ENCODE measurements at regions not wholly inside any gene's neighbourhood (a gene's known extent, or its start where the extent isn't known, plus 50 kb on each side); places are given as distances from the start of the nearest gene placed in this dataset.
"Not testable (repeated sequence)": the region's sequence is repeated elsewhere in the genome, so short reads cannot be mapped to it uniquely, and the experiment has no call there.

DNA sequence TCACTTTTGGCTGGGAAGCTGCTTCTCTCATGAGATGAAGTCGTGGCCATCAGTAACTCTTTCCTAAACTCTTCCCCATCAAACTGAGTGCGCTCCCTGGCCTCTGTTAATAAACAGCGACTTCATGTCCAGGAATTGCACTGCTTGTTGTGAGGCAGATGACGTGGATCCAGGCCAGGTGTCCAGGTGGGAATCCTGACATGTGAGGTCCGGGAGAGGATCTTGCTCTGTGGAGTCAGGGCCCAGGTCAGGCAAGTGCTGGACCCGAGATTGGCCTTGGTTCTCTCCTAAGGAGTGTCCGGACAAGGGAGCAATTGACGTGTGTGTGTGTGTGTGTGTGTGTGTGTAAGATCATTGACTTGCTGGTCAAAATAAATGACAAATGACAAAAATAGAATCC is 362.7 kb downstream of the GLRX3 start:
- DNase-seq (ENCODE audit: low spot score) (peak; percentile 29), ATAC-seq (no peak)

DNA sequence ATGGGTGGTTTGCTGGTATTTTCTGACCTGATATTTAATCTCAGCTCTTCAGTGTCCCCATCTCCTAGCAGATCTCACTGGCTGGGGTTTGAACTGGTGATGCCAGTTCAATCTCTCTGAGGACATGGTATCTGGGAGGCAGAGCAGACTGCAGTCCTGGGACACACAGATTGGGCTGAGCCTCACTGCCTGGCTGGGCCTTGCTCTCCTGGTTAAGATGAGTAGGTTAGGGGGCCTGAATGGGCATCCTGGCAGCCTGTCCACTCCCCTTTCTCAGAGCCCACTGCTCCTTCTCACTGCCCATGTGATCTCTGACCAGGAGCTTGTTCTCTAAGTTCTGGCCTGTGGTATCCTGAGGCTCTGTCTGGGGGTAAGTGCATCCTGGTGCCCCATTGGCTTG is 363.4 kb downstream of the GLRX3 start:
- peak; percentile 27 for DNase-seq (ENCODE audit: low spot score)
- no peak for ATAC-seq

DNA sequence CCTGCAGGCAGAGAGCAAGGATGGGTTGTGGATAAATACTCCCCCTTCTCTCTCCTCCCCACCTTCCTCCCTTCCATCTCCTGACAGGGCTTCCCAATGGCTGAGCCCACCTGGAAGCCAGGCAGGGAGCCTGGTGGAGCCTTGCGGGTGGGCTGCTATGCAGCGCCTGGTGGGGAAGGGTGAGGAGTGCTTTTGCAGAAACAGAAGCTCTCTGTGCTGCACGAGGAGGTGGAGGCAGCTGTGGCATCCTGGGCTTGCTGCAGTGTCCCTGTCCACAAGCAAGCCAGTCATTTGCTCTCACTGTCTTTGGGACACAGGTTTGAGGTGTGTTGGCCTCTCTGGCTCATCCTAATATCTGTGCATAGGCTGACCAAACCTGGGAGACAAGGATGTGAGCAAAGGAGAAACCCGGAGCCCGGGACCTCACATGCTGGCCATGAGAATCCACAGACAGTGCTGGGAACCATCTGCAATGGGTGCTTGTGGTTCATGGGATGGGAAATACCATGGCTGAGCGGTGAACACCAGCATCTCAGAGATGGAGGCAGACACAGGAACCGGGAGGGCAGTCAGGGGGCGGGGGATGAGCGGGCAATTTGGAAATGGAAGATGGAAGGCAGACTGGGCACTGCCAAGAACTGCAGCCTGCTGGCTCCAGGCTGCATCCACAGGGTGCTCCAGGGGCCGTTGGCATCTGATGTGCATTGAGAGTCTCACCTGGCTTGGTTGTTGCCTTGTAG is 364.2 kb downstream of the GLRX3 start:
- no peak for ATAC-seq
- peak; percentile 6 for DNase-seq (ENCODE audit: low spot score)

DNA sequence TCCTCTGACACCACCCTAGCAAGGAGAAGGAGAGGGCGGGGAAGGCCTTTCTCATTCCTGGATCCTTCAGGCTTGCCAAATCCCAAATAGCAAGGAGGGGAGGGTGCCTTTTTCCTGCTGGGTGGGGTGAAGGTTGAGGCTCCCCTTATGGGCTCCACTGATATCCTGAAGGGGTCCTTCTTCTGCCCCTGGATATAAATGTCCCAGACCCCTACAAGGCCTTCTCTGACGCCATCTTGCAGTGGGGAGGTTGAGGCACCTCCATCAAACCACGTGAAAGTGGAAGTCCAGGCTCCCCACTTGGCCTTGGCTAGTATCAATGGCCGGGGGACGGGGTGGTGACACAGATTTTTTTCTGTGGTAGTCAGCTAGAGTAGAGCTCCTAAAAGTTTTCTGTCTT is 371.3 kb downstream of the GLRX3 start:
- no peak for DNase-seq (ENCODE audit: low spot score)
- no peak for ATAC-seq

DNA sequence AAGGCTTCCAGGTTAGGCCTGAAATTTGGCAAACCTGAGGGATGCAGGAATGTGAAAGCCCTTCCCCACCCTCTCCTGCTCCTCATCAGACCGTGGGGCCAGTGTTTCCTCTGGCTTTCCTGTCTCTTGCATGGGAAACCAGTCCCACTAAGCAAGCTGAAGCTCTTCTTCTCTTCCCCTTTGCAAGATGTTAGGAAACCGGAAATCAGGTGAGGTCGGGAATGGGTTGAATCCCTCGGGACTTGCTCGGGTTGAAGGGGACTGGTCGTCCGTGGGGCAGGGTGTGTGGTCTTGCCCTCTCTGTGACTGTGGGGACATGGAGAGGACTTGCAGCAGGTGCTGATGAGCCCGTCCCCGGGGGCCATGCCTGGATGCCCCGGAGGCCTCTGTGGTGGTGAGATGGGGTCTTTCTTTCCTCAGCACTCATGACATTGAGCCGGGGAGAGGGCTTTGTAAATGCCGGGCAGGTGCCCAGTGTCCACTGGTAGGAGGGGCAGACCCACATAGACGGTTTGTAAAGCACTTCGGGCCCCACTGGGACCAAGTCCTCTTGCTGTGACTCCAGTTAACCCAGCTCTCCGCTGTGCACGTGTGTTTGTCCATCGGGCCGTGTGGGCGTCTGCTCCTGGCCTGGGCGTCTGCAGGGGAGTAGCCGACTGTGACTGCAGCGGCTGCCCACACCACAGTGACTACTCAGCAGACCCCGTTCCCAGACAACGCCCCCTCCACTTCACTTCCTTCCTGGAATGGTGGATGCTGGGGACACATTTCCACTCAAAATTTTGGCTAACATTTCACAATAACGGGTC is 373.9 kb downstream of the GLRX3 start:
- ATAC-seq (no peak), DNase-seq (ENCODE audit: low spot score) (no peak)

DNA sequence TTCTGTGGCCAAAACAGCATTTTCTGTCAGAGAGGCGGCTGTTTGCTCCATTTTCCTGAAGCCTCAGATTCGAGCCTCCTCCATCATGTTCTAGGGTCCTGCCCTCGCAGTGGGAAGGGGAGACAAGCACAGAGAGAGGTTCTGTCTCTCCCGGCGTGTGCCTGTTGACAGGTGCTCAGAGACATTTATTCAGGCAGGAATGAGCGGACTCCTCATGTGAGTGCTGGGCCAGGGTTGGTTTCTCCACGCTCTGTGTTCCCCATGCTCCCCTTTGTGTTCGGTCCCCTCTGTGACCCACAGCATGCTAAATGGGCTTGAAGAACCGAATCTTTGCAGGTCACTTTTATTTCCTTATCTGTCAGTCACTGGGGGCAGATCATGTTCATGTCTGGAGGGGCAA is 374.6 kb downstream of the GLRX3 start:
- DNase-seq (ENCODE audit: low spot score) (no peak), ATAC-seq (no peak)

DNA sequence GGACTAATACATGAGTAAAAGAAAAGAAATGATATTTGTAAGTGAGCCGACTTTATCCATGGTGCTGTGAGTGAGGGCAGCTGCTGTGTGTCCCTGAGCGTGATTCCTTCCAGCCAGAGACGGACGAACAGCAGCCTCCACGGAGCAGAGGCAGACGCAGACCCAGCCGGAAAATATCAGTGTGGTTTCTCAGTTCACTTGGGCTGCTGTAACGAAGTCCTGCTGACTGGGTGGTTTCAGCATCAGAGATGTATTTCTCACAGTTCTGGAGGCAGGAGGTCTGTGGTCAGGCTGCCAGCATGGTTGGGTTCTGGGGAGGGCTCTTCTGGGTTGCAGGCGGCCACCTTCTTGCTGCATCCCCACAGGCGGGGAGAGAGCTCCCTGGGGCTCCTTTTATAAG is 375.6 kb downstream of the GLRX3 start:
- ATAC-seq (no peak), DNase-seq (ENCODE audit: low spot score) (no peak)

DNA sequence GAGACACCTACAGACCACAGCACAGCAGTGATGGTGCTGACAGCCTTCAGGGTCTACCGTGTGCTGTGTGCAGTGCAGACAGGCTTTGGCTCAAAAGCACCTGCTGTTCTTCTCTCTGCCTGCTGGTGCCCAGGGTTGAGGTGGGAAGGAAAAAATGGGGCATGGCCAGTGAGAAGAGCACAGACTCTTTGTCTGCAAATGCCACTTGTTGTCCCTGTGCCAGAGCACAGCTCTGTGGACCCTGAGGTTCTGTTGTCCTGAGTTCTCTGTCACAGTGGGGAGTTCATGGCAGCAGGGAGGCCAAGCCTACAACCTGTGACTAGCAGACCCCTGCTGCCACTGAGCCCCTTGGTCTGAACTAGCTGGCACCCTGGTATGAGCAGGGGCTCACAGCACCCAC is 376.7 kb downstream of the GLRX3 start:
- DNase-seq (ENCODE audit: low spot score) (no peak), ATAC-seq (no peak)

DNA sequence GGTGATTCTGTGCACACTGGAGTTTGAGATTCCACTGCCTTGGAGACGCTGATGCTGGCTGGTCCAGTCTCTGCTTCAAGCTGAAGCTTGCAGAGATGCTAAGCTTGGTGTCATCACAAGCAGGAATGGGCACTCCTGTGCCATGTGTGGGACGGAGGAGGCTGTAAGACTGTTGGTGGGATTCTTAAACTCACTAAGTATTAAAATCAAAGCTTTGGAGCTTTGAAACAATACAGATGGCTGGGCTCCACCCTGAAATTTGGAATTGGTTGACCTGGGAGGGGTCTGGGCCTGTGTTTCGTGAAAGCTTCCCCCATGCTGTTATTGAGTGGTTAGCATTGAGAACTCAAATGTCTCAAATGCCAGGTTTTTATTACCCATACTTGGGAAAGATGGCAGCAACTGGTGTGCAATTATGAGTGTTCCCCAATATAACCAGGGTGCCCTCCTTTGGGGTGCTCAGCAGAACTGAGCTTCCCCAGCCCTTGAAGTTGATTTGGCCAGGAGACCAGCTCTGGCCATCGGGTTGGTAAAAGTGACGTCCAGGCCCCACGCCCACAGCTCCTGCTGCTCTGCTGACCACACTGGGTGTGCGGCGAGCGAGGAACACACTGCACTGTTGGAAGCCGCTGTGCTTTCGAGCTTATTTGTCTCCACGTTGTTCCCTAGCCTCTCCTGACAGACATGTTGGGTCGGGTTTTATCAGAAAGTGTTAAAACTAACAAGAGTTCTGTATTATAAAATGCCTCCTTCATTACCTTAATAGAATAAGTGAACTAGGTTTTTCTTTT is 377.7 kb downstream of the GLRX3 start:
- DNase-seq (ENCODE audit: low spot score): no peak
- ATAC-seq: no peak

DNA sequence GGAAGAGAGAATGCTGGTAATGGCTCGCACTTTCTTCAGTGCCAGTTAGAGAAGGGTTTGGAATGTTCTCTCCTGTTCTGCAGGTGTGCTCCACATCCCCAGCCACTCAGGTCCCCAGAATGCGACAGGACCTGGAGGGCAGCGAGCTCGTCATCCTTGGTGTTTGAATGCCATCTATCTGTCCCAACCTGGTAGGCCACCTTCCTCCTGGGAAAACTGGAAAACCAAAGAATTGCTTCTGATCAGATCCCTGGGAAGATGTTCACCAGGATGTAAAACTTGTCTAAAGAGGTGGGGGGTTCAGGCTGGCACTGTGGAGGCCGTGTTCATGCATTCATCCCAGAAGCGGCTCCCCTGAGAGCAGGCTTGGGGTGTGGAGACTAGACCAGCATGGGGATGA is 379.5 kb downstream of the GLRX3 start:
- DNase-seq (ENCODE audit: low spot score) (no peak), ATAC-seq (no peak)

DNA sequence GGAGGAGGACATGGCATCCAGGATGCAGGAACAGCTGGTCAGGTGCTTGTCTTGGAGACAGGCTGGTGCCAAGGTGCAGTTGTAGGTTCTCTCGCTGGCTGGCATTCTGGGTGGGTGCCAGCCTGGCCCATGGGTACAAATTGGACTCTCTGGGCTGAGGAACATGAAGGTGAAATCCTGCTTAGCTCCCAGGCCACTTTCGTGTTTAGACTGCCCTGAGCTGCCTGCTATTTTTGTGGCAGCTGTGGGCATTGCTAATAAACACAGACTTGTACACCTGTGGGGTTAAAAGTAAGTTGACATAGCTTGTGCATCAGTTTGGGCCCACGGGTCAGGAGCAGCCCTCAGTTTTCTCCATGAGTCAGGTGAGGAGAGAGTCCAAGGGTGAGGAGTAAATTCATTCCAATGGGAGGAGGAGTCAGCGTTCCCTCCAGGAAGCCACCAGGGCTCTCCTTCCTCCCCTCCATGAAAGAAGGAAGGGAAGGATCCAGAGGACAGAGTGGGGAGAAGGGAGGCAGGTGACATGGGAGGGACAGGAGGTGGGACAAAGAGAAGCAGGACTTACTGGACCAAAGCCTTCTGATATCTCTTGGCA is 380.0 kb downstream of the GLRX3 start:
- DNase-seq (ENCODE audit: low spot score) (no peak), ATAC-seq (no peak)

DNA sequence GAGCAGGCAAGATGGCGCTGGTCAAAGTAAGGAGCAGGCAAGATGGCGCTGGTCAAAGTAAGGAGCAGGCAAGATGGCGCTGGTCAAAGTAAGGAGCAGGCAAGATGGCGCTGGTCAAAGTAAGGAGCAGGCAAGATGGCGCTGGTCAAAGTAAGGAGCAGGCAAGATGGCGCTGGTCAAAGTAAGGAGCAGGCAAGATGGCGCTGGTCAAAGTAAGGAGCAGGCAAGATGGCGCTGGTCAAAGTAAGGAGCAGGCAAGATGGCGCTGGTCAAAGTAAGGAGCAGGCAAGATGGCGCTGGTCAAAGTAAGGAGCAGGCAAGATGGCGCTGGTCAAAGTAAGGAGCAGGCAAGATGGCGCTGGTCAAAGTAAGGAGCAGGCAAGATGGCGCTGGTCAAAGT is 382.7 kb downstream of the GLRX3 start:
- not testable (repeated sequence) for DNase-seq (ENCODE audit: low spot score); ATAC-seq

DNA sequence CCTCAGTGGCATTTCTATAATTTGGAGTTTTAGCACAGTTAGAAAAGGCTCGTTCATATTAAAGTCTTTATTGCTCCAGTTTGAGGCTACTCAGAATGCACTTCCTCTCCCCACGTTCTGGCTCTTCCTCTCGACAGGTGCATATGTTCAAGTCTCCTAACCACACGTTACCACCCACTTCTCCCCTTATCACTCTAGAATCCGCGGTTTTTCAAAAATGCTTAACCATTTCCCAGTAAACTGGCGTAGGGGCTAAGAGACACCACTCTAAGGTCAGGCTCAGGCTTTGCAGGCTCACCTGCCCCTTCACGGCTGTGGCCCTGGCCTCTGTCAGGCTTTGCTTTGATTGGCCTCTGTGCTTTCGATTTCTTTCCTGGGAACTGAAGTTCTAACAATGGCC is 383.6 kb downstream of the GLRX3 start:
- ATAC-seq (no peak), DNase-seq (ENCODE audit: low spot score) (no peak)

DNA sequence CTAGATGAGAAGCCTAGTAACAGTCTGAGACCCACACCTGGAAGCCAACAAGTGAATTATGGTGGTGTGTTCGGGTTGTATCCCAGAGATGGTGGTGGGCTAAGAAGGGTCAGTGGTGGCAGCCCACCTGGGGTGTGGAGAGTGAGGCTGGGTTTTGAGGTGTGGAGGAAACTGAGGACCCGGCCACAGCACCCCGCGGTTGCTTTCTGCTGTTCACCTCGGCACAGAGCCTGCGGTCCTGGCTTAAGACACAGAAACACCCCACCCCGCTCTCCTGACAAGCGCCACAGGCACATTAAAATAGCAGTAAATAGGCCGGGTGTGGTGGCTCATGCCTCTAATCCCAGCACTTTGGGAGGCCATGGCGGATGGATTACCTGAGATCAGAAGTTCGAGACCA is 395.1 kb downstream of the GLRX3 start:
- ATAC-seq (no peak), DNase-seq (ENCODE audit: low spot score) (no peak)

DNA sequence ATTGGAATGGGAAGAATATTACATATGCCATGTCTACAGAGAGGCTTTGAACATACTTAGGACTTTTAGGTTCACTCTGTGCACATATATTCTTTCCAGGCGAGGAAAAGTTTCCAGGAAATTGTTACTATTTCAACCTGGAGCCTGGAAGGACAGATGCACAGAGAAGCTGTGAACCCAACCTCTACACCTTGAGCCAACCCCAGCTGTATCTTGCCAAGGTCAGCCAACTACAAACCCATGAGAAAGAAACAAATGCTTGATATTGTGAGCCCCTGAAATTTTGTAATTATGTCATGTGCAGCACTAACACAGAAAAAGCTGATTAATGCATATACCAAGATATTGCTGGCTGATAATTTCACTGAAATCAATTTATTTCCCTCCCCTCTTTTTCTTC is 404.9 kb downstream of the GLRX3 start:
- ATAC-seq (no peak), DNase-seq (ENCODE audit: low spot score) (no peak)

DNA sequence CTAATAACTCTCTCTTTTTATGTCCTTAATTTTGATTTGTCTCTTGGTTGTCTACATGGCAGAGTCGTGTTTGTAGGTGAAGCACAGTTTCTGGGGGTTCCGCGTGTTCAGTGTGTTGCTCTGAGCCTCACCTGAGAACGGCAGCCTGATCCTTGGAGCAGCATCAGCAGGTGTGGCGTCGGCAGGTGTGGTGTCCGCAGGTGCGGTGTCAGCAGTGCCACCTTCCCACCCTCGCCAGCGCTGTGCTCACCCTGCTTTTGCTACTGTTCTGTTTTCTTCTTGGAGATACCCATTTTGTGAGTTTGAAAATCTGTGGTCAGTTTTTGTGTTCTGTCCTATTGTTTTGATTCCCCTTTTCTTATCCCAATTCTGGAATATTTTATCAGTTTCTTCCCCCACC is 406.6 kb downstream of the GLRX3 start:
- DNase-seq (ENCODE audit: low spot score): no peak
- ATAC-seq: no peak

DNA sequence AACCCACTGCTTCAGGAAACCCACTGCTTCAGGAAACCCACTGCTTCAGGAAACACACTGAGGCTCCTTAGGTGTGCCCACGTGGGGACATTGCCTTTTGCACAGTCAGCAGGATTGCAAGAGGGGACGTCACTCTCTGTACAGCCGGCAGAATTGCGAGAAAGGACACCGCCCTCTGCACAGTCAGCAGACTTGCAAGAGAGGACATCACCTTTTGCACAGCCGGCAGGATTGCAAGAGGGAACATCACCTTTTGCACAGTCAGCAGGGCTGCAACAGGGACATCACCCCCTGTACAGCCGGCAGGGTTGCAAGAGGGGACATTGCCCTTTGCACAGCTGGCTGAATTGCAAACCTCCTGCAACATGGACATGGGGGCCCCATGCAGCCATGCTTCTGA is 407.6 kb downstream of the GLRX3 start:
- no peak for DNase-seq (ENCODE audit: low spot score)
- ATAC-seq: no peak

DNA sequence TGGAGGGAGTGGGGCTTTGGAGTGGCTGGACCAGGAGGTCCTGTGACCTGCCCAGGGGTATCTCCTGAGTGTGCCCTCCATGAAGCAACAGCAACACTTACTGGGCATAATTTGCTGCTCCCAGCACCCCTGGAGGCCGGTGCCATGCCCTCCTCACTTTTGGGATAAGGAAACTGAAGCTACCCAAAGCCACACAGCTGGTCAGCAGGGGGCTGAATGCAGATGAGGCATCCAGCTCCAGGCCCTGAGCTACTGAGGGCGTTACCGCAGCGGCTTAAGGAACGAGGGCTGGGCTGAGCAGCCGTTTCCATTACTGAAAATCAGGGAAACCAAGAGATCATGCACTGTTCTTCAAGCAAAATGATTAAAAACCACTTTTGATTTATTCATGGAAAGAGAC is 408.9 kb downstream of the GLRX3 start:
- DNase-seq (ENCODE audit: low spot score) (no peak), ATAC-seq (no peak)

DNA sequence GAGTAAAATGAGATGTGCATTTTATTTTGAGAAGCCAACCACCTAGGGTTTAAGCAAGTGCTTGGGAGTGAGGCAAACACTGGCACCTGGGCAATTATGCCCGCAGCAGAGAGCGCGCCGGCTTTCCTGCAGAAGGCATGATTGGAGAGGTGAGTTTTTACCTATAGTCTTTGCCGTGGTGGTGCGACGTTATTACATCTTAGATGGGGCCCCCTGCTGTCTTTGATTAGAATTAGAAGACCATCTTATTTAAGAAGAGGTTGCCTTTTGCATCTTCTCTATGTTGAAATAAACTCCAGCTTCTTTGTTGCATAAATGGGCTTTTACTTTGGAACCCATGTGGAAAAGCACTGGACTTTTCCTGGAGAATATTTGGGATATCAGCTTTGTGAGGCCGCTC is 409.5 kb downstream of the GLRX3 start:
- no peak for DNase-seq (ENCODE audit: low spot score)
- ATAC-seq: no peak

DNA sequence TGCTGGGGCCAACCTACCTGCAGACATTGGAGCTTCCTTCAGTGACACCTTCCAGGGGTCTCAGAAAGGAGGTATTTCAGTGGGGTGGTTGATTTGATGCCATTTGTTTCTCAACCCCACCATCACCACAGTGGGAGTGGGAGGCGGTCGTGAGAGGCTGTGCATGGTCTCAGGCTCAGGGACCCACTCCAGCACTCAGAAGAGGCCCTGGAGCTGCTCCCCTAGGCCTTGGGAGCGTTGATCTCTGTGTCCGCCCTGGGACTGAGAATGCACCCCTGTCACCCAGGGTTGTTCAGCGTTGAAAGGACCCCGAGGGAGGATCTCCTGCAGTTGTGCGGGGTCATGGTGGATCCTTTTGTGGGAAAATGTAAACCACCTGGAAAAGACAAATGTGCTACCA is 410.6 kb downstream of the GLRX3 start:
- ATAC-seq (no peak), DNase-seq (ENCODE audit: low spot score) (no peak)

DNA sequence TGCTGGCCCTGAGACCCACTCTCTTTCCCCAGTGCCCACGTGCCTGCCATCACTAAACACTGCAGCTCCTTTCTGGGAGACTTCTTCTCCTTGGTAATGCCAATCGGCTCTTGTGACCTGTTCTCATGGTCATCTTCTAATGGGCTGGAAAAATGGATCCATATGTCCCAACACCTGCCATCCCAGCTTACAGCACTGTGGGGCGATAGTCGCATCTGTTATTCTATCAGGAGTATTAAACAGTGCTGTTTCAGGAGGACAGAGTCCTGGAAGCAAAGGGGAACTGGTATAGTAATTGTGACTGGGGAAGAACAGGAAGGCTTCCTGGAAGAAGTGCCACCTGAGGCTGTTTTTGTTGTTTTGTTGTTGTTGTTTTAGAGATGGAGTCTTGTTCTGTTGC is 411.2 kb downstream of the GLRX3 start:
- ATAC-seq (no peak), DNase-seq (ENCODE audit: low spot score) (no peak)

Data from left lobe of liver (tissue), 2 donors.